ENCODE measurements at regions not wholly inside any gene's neighbourhood (a gene's known extent, or its start where the extent isn't known, plus 50 kb on each side); places are given as distances from the start of the nearest gene placed in this dataset.
"Not testable (repeated sequence)": the region's sequence is repeated elsewhere in the genome, so short reads cannot be mapped to it uniquely, and the experiment has no call there.

DNA sequence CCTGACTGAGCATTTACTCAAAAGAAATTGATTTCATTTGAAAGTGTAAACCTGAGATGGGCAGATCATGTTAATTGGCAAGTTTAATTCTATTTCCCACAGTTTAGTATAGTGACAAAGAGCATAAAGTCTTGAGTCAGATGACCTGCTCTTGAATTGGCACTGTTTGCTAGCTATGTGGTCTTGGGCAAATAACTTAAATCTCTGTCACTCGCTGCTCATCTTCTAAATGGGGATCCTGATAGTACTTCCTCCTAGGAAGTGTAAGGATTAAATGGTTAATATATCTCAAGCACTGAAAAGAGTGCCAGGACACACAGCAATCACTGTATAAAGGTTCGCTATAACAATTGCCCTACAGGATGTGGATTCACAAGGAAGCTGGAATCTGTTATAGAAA lies 242.8 kb upstream of the JADE1 start:
- DNase-seq (ENCODE audit: low spot score), result no peak

DNA sequence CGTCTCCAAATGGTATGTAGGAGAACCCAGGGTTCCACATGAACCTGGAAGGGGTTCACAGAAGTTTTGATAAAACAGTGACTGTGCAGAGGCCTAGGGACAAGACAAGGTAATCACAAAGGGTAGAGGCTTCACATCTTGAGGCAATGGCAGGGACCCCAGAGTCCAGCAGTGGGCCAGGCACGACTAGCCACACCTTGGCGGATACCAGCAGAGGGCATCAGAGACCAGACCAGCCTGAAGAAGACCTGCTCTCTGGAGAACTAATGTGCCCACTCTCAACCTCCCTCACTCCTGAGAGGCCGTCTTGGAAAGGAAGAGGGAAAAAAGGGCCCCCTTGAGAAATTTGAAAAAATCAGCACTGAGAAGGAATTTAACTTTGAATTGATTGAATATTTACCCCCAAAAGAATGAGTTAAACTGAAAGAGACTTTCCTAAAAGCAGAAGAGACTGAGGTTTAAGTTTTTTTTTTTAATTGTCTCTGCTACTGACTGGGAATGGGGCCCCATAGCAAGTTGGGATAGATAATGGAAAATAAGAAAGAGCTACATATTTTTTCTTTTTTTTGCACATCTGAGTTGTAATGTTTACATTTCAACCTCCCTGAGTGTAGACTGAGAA lies 243.8 kb upstream of the JADE1 start:
- peak; percentile 19 for DNase-seq (ENCODE audit: low spot score)

DNA sequence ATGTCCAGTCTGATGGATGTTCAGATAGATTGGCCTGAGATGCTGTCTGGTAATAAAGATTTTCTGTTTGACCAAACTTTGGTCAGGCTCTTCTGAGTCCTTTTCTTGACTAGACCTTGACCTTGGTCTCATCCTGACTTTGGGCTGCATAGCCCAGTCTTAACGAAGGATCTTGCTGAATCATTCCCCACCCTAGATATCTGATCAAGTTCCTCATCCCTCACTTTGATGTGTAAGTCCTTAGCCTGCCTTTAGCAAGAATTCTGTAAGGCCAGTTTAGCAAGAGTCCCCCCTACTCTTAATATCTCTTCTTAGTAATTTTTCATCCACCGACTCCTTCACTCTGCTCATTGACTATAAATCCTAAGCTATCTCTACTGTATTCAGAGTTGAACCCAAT lies 244.4 kb upstream of the JADE1 start:
- no peak for DNase-seq (ENCODE audit: low spot score)

DNA sequence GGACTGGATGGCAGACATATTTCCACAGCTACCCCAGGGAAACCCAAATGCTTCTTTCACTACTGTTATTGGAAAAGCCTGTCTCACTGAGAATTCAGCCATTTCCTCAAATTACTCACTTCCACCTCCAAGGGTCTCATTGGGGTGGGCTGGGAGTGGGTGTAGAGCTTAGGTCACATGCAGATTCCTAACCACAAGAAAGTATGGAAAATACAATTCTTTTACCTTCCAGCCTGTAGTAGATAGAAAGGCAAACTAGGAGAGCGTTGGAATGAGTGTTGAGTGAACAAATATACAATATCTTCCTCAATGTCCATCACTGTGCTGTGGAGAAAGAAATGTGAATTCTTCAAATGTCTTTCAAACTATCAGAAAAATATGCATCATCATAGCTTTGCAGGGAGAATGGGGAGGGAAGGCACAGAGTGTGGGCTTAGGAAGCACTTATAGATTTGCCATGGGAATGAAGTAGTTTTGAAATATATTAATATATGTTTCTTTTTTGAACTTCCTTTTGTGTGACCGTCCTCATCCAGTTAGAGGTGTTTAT lies 245.3 kb upstream of the JADE1 start:
- no peak for DNase-seq (ENCODE audit: low spot score)

DNA sequence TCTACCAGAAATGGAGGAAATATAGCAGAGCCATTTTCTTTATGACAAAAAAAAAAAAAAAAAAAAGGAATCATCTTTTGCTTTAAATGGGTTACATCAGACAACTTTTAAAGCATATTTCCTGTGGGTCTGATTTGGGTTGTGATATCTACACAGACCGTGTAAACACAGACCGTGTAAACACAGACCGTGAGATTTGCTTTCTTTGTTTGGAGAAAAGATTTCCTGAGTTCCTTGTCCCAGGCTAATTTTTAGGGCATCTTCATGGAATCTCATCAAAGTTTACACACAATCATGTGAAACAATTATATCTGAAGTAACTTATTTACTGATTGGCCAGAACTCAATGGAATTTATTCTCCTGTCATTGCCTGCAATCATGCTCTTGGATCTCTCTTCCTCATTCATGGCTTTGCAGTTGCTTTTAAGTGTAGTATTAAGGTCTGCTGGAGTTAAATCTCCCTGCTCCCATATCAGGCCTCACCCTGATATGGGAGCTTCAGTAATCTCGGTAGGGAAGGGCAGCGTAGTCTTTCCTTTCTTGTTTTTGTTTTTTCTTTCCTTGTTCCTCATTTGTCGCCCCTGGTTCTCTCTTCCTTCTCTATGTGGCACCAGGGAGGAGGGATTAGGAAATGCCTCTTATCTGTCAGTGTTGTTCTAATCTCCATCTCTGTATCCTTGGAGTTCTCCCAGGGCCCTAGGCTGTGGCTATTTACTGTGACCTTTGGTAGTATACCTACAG lies 248.6 kb upstream of the JADE1 start:
- no peak for DNase-seq (ENCODE audit: low spot score)

DNA sequence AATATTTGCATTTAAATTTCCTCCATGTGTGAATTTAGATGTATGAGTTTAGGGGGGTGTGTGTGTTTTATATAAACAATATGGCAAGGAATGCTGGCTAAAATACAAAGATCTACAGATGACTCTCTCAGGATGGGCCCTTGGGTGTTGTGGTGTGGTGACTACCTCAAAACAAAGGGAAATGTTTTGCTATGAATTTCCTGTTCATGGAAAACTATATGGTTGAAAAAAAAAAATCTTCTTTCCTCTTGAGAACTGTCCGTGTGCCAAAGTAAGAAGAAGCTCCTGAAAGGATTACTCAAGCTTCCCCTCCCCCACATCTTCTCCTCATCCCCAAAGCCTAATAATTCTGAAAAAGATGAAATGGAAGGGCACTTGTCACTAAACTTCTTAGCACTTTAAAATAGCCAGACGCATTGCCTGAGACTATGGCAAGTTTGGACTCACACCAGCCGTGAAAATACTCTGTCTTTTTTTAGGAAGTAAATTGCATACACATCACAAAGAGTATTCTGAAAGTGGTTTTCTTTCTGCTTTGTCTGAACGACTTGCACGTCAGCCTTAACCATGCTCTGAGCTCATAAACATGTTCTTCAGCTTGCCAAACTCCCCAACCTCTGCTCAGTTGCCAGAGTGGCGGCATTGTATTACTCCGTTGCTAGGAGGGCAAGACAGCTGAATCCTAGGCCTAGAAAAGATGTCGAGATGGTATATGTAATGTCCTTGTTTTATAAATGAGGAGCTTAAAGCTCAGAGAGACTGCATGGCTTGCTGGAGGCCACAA lies 250.4 kb upstream of the JADE1 start:
- DNase-seq (ENCODE audit: low spot score), result no peak

DNA sequence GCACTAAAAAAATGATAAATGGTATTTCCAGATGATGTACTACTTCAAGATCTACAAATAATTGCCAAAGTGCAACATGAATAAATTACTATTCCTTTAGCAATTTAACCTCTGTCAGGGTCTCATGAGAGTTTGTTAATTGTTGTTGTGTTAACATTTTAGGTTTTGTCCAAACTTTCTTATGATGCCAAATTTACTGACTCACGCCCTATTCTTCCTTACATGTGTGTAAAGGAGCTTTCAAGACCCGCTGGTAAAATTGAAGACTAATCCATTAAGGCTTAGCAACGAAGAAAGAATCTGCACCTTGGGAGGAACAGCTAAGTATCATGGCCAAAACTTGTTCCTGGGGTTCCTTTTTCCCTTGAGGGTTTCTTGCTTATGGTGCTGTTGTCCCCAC lies 252.7 kb upstream of the JADE1 start:
- DNase-seq (ENCODE audit: low spot score), result no peak

DNA sequence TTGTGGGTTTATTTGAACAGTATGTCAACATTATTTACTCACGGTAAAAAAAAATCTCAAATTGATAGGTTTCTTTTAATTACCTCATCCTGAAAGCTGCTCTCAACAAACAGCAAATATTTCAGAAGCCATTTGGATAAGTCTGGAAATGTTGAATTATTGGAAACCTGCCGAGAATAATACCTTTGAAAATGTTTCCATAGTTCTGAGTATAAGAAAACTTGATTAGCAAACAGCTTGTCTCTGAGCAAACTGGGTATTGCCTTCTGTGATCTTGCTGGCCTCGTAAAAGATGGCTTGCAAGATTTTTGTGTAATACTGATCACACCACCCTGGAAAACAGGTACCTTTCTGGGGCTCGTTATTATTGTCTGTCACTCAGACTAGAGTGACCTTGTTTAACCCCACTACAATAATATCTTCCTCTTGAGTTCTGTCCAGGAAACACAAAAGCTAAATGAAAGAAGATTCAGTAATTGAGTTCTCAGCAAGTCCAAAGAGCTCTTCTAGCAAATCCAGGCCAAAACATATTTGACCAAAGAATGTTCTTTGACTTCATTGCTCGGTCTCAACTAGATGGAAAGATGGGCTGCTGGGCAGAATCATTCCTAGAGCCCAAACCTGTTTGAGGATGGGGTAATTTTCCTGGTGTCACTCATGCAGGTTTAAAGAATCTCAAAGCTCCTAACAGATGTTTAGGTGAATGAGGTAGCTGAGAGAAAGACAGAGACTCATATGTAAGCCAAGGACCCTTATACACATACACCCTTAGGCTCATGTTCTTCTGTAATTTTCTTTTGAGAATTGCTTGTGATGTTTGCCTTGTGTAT lies 255.6 kb upstream of the JADE1 start:
- DNase-seq (ENCODE audit: low spot score), result no peak

DNA sequence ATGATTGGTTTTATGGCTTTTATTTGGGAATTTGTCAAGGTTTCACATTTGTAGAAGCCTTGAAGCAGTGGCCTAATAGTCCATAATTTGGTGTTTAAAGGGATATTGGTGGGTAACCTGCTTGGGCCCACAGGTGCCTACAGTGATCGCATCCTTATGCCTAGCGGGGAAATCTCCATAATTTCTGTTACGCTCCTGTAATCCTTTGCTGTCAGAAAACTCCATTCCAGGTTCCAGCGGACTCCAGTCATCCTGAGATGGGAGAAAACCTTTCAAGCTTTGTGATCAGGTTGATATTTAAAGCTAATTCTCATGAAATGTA lies 257.0 kb upstream of the JADE1 start:
- no peak for DNase-seq (ENCODE audit: low spot score)

DNA sequence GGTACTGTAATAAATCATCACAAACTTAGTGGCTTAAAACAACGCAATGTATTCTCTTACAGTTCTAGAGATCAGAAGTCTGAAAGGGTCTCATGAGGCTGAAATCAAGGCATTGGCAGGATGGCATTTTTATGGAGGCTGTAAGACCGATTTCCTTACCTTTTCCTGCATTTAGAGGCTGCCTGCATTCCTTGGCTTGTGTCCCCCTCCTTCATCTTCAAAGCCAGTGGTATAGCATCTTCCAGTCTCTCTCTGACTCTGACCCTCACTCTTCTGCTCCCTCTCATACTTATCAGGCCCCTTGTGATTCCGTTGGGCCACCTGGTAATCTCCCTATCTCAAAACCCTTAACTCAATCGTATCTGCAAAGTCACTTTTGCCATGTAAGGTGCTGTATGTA lies 258.2 kb upstream of the JADE1 start:
- no peak for DNase-seq (ENCODE audit: low spot score)

DNA sequence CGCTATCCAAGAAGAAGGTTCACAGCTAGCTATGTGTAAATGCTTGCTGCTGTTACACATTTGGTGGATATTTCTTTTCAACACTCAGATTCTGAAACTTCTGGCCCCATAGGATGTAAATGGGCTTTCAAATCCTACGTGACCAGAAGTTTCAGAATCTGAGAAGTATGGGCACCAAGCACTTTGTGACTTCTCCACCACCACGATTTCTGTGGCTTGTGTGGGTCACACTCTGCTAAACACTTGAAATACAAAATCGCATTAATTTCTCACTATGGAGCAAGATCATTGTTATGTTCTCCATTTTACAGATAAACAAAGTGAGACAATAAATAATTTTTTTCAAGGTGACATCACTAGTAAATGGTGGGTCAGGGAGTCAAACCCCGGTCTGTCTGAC lies 259.4 kb upstream of the JADE1 start:
- DNase-seq (ENCODE audit: low spot score), result no peak

DNA sequence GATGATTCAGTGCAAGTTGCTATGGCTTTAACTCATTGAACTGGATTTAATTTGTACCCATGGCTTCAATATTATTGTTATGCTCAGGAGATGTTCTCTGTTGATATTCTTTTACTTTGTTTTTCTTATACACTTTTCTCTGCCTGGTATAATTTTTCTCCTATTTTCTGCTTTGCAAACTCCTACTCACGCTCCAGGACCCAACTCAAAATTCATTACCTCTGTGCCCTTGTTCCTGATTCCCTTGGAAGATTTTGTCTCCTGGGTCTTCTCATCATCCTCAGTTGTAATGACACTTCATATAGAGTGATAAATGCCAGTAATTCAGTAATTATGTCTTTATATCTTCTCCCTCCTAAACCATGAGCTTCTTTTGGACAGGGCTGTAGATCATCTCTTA lies 259.9 kb upstream of the JADE1 start:
- DNase-seq (ENCODE audit: low spot score), result no peak

DNA sequence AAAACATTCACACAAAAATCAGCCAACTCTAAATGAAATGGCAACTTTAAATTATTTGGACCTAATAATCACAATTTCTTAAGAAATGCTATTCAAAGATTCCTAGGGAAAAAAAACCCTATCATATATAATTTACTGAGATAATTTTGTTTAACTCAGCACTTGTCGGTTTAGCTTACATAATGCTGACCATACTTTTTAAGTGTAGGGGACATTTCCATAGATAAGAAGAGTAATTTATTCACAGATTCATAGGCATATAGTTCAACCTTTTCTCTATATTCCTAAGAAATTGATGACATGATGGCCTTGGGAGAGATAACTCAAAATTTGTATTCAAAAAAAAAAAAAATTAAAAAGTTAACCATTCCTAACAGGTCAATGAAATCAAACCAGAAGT lies 260.8 kb upstream of the PGRMC2 start:
- DNase-seq (ENCODE audit: low spot score), result no peak

DNA sequence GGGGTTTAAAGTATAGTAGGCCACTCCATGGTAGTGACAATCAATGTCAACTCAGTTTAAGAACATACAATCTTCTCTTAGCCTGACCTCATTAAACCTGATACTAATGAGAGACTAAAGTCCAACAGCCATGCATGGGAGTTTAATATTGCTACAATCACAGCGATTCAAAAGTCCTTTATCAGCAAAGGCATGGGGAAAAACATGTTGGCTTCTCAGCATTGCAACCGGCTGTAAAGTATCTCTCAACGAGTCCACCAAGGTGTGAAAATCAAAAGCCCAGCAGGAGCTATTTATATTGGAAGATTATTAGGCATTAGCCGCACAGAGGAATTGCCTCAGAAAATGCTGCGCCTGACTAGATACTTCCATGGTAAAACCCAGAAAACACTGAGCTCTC lies 256.7 kb upstream of the PGRMC2 start:
- no peak for DNase-seq (ENCODE audit: low spot score)

DNA sequence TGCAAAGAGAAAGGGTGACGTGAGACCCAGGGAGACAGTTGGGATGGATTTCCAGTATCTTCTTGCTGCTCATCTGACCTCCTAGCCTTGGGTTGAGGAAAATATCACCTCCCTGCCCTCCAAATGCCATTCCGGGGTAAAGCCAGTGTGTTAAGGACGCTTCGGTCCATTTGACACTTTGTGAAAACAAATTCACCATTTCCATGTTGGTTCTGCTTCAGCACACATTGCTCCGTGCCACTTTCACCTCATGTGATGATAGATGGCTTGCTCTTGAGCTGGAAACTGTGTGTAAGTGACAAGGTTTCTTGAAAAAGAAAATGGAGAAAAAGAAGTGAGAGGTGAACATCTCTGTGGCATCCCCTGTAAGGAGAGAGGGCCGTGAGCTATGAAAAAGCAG lies 256.1 kb upstream of the PGRMC2 start:
- DNase-seq (ENCODE audit: low spot score), result no peak

DNA sequence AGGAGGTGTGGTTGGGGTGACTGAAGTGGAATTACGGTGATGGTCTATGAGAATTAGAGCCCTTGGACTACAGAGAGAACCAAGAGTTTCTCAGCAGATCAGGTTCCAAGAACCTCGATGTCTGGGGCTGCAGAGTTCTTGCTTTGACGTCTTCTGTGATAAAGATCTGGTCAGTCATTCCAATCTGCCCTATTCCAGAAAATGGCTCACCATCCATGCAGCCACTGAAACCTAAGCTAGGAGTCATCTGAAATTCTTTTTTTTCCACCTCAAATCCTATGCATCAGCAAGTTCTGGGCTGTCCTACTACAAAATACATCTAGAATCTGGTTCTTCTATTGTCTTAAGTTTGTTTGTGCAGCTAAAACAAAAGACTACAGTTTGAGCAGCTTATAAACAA lies 254.4 kb upstream of the PGRMC2 start:
- no peak for DNase-seq (ENCODE audit: low spot score)

DNA sequence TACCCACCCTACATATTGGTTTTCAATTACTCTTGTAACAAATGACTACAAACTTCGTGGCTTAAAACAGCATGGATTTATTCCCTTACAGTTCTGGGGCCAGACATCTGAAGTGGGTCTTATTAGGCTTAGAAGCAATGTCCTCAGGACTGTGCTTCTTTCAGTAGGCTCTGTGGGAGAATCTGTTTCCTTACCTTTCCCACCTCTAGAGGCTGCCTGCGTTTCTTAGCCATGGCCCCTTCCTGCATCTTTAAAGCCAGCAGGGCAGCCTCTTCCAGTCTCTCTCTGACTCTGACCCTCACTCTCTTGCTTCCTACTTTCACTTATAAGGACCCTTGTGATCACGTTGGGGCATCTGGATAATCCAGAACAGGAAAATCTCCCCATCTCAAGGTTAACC lies 252.5 kb upstream of the PGRMC2 start:
- no peak for DNase-seq (ENCODE audit: low spot score)

DNA sequence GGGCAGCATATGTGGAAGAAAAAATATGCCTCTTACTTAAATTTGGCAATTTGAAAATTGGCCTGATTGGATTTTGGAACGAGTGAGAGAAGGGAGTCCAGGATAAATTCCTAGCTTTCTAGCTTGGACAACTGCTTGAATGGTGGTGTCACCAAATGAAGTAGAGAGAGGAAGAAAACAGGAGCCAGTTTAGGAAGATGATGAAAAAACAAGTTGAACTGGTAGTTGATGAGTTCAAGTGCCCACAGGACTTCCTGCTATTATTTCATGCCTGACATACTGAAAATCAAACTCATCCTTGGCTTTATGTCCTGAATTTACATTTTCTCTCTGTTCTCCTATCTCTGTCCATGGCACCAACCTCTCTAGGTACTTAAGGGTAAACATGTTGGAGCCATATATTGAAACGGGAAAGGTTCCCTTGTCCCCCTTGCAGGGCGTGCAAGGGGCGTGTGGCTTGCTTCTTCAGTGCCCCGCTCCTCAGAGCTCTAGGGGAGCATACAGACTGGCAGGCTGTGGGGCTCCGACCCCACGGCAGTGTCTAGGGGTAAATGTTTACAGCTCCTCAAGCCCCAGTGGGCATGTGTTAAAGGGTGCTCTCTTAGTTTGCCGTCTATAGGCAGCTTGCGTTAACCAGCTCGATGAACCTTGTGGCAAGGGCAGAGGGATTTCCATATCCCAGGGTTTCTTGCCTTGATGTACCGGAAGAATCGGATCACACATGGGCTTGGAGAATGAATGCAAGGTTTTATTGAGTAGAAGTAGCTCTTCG lies 250.7 kb upstream of the PGRMC2 start:
- no peak for DNase-seq (ENCODE audit: low spot score)

DNA sequence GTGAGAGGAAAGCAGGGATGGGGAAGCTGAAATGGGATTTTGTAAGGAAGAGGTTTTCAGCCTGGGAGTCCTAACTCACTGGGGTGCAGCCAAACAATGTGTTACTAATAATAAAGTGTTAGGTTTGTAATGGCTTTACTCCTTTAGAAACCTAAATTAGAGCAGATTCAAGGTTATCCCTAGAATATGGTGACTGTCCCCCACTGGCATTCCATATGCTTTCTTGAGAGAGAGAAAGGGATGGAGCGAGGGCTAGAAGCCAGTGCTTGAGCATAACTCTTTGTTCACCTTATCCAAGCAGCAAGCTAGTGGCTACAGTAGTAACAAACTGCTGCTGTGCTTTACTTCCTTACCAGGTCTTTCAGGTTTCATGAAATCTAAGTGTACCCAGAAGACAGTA lies 249.1 kb upstream of the PGRMC2 start:
- no peak for DNase-seq (ENCODE audit: low spot score)

DNA sequence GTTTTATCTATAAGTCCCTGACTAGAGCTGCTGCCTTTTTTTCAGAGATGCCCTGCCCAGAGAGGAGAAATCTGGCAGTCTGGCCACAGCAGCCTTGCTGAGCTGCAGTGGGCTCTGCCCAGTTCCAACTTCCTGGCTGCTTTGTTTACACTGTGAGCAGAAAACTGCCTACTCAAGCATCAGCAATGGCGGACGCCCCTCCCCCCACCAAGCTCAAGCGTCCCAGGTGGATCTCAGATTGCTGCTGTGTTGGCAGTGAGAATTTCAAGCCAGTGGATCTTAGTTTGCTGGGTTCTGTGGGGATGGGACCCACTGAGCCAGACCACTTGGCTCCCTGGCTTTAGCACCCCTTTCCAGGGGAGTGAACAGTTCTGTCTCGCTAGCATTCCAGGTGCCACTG lies 247.9 kb upstream of the PGRMC2 start:
- DNase-seq (ENCODE audit: low spot score), result not testable (repeated sequence)

DNA sequence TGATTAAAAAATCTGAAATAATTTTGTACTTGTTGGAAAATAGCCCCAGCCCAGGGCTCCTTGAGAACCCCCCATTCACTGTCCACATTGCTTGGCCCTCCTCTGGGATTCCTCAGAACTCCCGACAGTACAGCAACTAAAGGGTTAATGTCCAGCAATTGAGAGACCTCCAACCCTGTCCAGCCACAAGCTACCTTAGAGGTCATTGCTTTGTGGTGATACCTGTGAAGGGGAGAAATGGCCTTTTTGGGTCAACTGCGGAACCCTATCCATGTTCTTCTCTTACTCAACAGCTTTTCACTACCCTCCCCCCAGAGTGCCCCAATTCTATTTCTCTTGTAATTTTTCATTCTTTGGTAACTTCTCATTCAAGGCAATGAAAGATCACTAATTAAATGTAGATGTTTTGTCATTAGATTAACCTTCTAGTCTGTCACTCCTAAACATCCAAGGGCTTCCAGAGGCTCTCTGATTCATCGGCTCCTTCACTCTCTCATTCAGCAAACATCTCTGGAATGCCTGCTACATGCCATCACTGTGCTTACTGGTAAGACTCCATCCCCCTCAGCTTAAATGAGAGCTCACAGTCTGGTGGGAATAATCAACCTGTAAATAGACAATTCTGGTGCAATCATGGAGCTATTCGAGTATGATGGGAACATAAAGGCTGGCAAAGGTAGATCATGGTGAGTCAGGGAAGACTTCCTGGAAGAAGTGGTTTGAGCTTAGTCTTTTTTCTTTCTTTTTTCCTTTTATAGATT lies 241.4 kb upstream of the PGRMC2 start:
- DNase-seq (ENCODE audit: low spot score), result no peak
